Right ventricle myocardium superior (tissue), 1 donor: ENCODE measurements at regions not wholly inside any gene's neighbourhood (a gene's known extent, or its start where the extent isn't known, plus 50 kb on each side); places are given as distances from the start of the nearest gene placed in this dataset.

Experiments
- ATAC-seq: fragments of 200-7000 bp; cut with Tn5 transposase; one replicate; pipeline ENCODE4 v1.9.1; 2020; ENCODE audit warnings: mild to moderate bottlenecking; ENCODE audit not compliant: poor library complexity
- DNase-seq: peaks from one replicate; pipeline ENCODE4 v3.0.0-alpha.2; 2020
- intact Hi-C: fragments of 100-400 bp; cut with DNase I; formaldehyde crosslinking; loops from one replicate; pipeline ENCODE4 v1.11.2; 2022
- donor health status: DM: no; HTN: yes; CAD: no; lungs with severe emphysema.

- intact Hi-C loops: no loop called here
- ATAC-seq (no peak), DNase-seq (no peak)
Observed at GRCh38 chr13:104810242-104810641, 1725.2 kb downstream of the EFNB2 start.

DNA sequence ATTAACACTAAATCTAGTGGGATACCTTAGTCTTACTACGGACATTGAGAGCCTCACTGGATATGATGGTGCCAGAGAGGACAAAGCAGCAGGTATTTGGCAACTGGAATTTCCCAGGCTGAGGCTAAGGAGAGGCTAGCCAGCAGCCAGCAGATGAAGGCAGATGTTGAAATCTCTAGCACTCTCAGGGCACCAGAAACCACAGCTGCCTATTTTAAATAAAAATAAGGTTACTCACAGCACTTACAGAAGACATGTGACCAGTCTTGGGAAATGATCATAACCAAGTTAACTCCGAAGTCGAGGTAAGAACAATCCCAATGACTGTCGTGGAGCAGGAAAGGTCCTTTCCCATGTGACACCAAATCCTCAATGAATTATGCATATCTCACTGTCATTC lies 1726.0 kb downstream of the EFNB2 start:
- DNase-seq: no peak
- intact Hi-C loops: no loop called here
- no peak for ATAC-seq

DNA sequence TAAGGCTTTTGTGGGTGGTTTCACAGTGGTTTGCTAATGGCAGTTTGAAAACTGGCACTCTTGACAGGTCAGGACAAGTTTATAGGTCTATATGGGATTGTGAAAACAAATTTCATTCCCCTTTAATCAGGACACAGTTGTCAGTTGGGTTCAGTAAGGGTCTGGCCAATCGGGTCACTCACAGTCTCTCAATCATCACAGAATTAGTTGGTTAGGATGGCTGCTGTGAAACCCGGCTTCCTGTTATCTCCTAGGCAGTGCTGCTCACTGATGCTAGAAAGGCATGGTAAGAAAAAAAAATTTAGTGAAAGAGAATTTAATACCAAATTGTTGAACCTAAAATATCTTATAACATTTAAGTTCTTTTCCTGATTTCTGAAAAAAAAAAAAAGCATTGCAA lies 1730.1 kb downstream of the EFNB2 start:
- ATAC-seq (no peak), DNase-seq (no peak)
- intact Hi-C loops: no loop called here

GRCh38 chr13:104799152-104799551 lies 1732.9 kb upstream of the SLC10A2 start:
- DNase-seq (no peak), ATAC-seq (no peak)
- intact Hi-C loops: no loop called here

- ATAC-seq: no peak
- no peak for DNase-seq
- intact Hi-C loops: no loop called here
Observed at GRCh38 chr13:104798486-104798885, 1732.3 kb upstream of the SLC10A2 start.

DNA sequence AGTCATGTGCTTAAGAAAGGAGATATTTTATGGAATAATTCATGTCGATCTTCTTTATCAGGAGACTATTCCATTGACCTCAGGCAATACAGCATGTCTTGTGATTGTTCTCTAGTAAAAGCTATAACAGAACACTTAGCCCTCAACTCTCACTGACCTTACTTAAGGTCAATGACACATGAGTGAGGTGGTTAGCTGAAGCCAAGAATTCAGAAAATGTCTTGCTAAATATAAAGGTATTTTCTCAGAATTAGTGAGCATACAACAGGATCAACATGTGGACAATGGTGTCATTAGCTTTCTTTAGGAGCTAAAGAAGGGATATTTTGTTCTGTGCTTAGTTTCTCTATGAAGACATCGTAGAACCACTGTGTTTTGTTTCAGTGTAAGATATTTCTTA lies 1730.4 kb upstream of the SLC10A2 start:
- intact Hi-C loops: no loop called here
- no peak for ATAC-seq

GRCh38 chr13:104785952-104786351 lies 1719.7 kb upstream of the SLC10A2 start:
- intact Hi-C loops: no loop called here
- no peak for ATAC-seq
- no peak for DNase-seq

More for the DNA sequence above, 1730.4 kb upstream of the SLC10A2 start:
- no peak for DNase-seq

DNA sequence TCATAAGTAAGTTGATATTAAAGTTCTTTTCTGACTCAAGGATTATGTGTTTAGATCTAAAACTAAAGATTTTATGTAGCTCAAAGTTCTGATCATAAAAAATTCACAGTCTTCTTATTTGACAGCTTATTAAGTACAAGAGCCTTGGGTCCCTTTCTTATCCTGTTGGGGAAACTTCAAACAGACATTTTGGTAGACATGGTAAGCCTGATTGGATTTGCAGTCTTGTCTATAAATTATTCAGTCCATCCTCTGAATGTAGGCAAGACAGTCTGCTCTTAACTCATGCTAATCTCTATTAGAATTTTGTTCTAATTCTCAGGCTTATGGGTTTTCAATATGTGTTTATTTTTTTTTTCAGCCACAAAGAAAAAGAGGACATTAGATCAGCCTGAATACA lies 1718.7 kb upstream of the SLC10A2 start:
- no peak for DNase-seq
- intact Hi-C loops: no loop called here
- no peak for ATAC-seq

- intact Hi-C loops: no loop called here
- DNase-seq: no peak
- ATAC-seq: no peak
Observed at GRCh38 chr13:104782741-104783140, 1716.5 kb upstream of the SLC10A2 start.

- no peak for ATAC-seq
- no peak for DNase-seq
- intact Hi-C loops: no loop called here
Observed at GRCh38 chr13:104779311-104779993, 1713.2 kb upstream of the SLC10A2 start.

DNA sequence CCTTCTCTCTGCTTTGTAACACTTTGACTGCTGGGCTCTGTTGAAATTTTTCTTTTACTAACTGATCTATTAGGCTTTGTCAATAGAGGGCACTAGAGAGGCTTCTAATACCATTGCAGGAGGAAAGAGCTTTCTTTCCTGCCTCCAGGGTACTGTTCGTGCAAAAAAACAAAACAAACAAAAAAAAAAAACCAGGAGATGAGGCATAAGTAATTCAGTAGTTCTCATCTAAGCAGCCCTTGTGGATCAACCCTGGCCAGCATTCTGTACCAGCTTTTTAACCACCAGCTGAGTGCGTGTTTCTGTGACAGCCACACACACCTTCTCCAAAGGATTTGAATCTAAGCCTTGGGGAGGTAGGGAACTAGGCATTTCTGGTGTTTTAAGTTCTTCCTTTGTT lies 1707.6 kb upstream of the SLC10A2 start:
- ATAC-seq: no peak
- intact Hi-C loops: no loop called here
- no peak for DNase-seq

GRCh38 chr13:104769545-104769944 lies 1703.3 kb upstream of the SLC10A2 start:
- ATAC-seq (no peak), DNase-seq (no peak)
- intact Hi-C loops: no loop called here

GRCh38 chr13:104766319-104766718 lies 1700.1 kb upstream of the SLC10A2 start:
- intact Hi-C loops: no loop called here
- DNase-seq: no peak
- no peak for ATAC-seq

DNA sequence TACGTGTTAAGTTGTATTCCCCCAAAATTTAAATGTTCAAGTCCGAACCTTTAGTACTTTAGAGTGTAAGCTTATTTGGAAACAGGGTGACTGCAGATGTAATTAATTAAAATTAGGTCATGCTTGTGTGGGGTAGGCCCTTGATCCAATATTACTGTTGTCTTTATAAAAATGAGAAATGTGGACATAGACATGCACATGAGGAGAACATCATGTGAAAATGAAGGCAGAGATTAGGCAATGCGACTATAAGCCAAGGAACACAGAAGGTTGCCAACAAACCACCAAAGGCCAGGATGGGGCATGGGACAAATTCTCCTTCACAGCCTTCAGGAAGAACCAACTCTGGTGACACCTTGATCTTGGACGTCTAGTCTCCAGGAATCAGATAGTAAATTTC lies 1698.4 kb upstream of the SLC10A2 start:
- intact Hi-C loops: no loop called here
- DNase-seq (no peak), ATAC-seq (no peak)

GRCh38 chr13:104759069-104759468 lies 1692.9 kb upstream of the SLC10A2 start:
- DNase-seq (no peak), ATAC-seq (no peak)
- intact Hi-C loops: no loop called here

DNA sequence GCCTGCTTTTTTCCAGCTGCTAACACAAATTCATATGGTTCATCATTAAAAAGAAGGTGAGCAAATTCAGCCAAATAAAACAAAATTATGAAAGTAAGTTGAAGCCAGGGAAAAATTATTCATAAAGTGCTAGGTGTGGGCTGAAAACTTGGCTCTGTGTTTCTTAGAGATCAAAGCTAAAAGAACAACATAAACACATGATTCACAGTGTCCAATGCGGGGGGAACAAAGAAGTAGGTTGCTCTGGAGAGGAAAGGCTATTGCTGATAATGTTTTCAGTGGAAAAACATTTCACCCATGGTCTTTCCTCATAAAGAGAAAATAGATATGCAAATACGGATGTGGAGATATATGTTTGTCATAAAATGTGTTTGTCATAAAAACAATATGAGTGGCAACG lies 1691.5 kb upstream of the SLC10A2 start:
- ATAC-seq: no peak
- intact Hi-C loops: no loop called here

GRCh38 chr13:104750377-104750776 lies 1684.2 kb upstream of the SLC10A2 start:
- no peak for DNase-seq
- no peak for ATAC-seq
- intact Hi-C loops: no loop called here

More for the DNA sequence above, 1691.5 kb upstream of the SLC10A2 start:
- DNase-seq: no peak

DNA sequence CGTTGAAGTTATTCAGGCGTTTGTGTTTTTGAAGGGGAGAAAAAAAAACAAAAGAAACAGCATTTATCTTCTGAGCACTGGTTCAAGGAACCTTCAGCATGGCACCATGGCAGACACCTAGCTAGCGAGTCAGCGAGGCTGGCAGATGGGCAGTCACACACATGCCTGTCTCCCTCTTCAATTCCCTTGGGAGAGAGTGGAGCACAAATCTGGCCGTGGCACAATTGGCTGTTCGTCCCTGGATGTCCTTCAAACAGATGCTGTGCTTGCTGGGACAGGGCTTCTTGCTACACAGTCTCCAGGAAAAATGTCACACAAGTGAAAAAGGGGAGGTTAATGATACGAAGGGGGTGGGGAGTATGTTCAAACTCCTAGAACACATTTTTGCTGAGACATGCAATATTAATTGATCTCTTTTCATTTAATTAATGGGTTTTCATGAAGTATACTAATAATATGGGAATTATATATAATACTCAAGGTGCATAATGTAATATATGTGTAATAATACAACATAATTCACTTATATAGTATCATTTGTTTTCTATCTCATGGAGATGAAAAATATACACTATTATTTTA lies 1674.5 kb upstream of the SLC10A2 start:
- DNase-seq (no peak), ATAC-seq (no peak)
- intact Hi-C loops: no loop called here

DNA sequence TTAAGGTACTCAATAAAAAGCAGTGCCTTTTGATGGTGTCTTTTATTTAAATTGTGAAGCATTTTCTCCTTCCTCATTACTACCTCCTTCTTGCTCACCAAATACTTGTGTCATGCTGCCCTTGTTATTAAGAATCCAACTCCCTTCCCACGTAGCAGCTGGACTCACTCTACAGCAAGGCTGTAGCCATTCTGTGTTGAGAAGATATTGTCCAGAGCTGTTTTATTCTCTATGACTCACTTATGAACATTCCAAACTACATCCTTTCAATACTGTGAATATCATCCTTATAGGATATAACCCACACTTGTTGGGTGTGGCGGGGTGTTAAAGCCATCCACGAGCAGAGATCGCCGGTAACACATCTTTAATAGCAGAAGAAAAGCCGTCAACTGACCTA lies 1671.5 kb upstream of the SLC10A2 start:
- ATAC-seq: no peak
- intact Hi-C loops: no loop called here
- DNase-seq: no peak

DNA sequence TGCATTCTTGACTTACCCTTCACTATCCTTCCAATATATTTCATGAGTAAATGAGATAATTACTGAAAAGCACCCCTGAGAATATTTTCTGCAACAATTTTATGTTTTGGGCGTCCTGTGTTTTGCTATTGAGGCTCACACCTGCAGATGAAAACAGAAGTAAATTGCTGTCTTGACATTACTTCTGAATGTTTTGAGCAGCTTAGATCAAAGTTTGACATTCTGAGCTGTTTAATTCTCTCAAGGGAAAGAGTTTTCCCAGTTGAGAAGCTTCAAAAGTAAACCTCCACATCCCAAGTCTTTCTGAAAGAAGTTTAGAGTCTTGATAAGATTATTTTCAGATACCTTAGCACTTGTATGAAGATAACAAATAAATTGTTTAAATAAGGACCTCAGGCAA lies 1667.2 kb upstream of the SLC10A2 start:
- ATAC-seq (no peak), DNase-seq (no peak)
- intact Hi-C loops: no loop called here

DNA sequence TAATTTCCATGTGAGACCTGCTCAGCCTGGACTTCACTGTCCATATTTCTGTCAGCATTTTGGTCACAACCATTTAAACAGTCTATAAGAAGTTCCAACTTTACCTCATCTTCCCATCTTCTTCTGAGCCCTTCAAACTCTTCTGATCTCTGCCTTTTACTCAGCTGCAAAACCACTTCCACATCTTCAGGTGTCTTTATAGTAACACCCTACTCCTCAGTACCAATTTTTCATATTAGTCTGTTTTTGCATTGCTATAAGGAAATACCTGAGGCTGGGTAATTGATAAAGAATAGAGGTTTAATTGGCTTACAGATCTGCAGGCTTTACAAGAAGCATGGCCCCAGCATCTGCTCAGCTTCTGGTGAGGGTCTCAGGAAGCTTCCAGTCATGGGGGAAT lies 1648.9 kb upstream of the SLC10A2 start:
- ATAC-seq (no peak), DNase-seq (no peak)
- intact Hi-C loops: no loop called here
